ENCODE measurements at regions not wholly inside any gene's neighbourhood (a gene's known extent, or its start where the extent isn't known, plus 50 kb on each side); places are given as distances from the start of the nearest gene placed in this dataset.

DNA sequence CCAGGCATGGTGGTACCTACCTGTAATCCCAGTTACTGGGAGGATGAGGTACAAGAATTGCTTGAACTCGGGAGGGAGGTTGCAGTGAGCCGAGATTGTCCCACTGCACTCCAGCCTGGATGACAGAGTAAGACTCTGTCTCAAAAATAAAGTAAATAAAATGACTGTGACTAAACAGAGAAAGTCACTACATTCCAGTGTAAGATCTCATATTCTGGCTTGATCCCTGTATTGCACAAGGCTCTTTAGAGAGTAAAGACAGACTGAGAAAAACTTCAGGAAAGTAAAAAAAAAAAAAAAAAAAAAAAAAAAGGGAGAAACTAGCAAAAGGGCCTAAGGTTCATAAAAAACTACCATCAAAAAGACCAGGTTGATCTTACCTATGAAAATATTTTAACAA, 106.6 kb upstream of the PJA2 start:
- TF ChIP-seq, protein P1, sequence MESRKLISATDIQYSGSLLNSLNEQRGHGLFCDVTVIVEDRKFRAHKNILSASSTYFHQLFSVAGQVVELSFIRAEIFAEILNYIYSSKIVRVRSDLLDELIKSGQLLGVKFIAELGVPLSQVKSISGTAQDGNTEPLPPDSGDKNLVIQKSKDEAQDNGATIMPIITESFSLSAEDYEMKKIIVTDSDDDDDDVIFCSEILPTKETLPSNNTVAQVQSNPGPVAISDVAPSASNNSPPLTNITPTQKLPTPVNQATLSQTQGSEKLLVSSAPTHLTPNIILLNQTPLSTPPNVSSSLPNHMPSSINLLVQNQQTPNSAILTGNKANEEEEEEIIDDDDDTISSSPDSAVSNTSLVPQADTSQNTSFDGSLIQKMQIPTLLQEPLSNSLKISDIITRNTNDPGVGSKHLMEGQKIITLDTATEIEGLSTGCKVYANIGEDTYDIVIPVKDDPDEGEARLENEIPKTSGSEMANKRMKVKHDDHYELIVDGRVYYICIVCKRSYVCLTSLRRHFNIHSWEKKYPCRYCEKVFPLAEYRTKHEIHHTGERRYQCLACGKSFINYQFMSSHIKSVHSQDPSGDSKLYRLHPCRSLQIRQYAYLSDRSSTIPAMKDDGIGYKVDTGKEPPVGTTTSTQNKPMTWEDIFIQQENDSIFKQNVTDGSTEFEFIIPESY (IDR thresholded peaks at IDR 0.05) = no peak
- TF ChIP-seq, protein P2, sequence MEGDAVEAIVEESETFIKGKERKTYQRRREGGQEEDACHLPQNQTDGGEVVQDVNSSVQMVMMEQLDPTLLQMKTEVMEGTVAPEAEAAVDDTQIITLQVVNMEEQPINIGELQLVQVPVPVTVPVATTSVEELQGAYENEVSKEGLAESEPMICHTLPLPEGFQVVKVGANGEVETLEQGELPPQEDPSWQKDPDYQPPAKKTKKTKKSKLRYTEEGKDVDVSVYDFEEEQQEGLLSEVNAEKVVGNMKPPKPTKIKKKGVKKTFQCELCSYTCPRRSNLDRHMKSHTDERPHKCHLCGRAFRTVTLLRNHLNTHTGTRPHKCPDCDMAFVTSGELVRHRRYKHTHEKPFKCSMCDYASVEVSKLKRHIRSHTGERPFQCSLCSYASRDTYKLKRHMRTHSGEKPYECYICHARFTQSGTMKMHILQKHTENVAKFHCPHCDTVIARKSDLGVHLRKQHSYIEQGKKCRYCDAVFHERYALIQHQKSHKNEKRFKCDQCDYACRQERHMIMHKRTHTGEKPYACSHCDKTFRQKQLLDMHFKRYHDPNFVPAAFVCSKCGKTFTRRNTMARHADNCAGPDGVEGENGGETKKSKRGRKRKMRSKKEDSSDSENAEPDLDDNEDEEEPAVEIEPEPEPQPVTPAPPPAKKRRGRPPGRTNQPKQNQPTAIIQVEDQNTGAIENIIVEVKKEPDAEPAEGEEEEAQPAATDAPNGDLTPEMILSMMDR (IDR thresholded peaks at IDR 0.05; ENCODE audit: low read depth, low read length, missing input control) = no peak
- TF ChIP-seq JUND (IDR thresholded peaks at IDR 0.05) = no peak
- TF ChIP-seq EGR1 (IDR thresholded peaks at IDR 0.05; ENCODE audit: low read depth in 2 of 2) = no peak
- TF ChIP-seq, protein P3, sequence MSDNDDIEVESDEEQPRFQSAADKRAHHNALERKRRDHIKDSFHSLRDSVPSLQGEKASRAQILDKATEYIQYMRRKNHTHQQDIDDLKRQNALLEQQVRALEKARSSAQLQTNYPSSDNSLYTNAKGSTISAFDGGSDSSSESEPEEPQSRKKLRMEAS (IDR thresholded peaks at IDR 0.05) = no peak
- no peak for TF ChIP-seq TAF1 (conservative IDR thresholded peaks at IDR 0.05)
- TF ChIP-seq GABPA (IDR thresholded peaks at IDR 0.05 in 1 of 2, conservative IDR thresholded peaks at IDR 0.05 in 1 of 2) = no peak
